ENCODE measurements at regions not wholly inside any gene's neighbourhood (a gene's known extent, or its start where the extent isn't known, plus 50 kb on each side); places are given as distances from the start of the nearest gene placed in this dataset.

DNA sequence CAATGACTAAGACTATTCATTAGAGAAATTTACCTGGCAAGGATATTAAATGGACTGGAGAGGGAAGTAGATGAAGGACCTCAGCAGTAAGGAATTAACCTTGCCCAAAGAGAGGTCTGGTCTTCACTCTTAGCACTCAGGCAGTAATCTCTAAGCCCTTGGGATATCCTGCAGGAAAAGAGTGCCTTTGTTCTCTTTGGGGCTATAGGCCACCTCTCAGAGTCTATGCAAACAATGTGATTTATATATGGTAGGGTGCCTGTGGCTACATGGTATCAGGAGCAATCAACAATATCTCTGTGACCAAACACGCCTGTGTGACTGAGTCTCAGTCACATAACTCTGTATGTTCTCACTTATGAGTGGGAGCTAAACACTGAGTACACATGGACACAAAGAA lies 154.7 kb upstream of the CDK1 start:
- WGBS: 92% methylated on average over 1 of the region's 1 CpG
- DNase-seq (ENCODE audit: extremely low spot score): no peak
- no peaks in the 10 kb centered on the region for H3K36me3 ChIP-seq (ENCODE audit: insufficient read depth)
- no peak overlapping the region for H3K4me3 ChIP-seq (ENCODE audit: low read depth, low read length)
- H3K27ac ChIP-seq (ENCODE audit: low read depth): no peak overlapping the region
- H3K4me1 ChIP-seq (ENCODE audit: insufficient read depth): no peaks in the 10 kb centered on the region

DNA sequence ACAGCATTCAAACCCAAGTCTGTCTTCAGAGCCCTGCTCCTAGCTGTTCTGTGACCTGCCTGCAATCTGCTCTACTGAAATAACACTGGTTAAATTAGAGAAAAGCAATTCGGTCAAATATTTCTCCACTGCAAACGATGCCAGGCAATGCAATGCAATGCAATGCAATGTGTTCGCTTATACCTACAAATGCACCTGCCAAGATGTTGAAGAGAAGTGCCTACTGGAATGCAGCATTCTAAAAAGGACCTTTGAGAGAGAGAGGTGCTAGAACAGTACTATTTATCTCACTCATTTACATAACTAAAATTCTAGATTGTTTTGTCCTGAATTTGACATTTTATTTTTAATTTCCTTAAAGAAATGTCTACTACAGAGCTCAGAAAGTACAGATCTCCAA lies 157.3 kb upstream of the CDK1 start:
- no peak for DNase-seq (ENCODE audit: extremely low spot score)
- H3K36me3 ChIP-seq (ENCODE audit: insufficient read depth): no peaks in the 10 kb centered on the region
- no peak overlapping the region for H3K4me3 ChIP-seq (ENCODE audit: low read depth, low read length)
- H3K27ac ChIP-seq (ENCODE audit: low read depth): no peak overlapping the region
- WGBS: 91% methylated on average over 3 of the region's 3 CpGs
- no peaks in the 10 kb centered on the region for H3K4me1 ChIP-seq (ENCODE audit: insufficient read depth)

DNA sequence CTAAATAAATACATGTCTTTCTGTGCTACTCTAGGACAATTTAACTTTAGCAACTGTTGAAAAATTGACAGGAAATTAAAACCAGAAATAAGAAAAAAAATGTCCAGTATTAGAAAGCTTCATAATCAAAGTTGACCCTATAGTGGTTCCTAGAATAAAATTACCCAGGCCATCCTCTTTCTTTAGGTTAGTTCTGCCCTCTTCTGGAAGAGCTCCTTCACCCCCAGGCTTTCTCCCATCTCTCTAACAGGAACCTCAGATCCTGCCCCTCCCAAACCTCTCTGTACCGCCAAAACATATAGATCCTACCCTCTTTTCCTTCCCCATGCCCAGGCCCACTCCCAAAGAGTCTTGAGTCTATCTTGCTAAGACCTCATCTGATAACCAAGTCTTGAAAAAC lies 159.4 kb upstream of the CDK1 start:
- WGBS: 88% methylated on average over 1 of the region's 1 CpG
- Histone ChIP-seq H3K27ac (ENCODE audit: low read depth) (no peak overlapping the region), H3K4me3 (ENCODE audit: low read depth, low read length) (no peak overlapping the region), H3K4me1 (ENCODE audit: insufficient read depth) (no peaks in the 10 kb centered on the region), H3K36me3 (ENCODE audit: insufficient read depth) (no peaks in the 10 kb centered on the region)
- no peak for DNase-seq (ENCODE audit: extremely low spot score)

DNA sequence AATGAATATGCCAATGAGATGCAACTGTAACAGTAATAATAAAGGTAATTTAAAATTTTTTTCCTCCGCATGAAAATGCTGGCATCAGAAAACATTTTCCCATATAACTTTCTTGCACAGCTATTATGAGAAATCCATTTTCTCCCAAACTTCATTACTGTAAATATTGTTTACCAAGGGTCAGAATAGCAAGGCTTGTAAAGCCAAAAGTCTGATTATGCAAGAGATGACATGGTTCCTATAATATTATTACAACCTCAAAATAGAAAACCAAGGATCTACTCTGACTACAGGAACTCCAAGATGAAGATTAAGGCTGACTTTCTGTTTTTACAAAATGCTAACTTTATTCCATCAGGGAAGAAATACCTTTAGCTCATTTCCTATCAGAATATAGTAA lies 162.7 kb upstream of the CDK1 start:
- no peak overlapping the region for H3K4me3 ChIP-seq (ENCODE audit: low read depth, low read length)
- no peaks in the 10 kb centered on the region for H3K36me3 ChIP-seq (ENCODE audit: insufficient read depth)
- DNase-seq (ENCODE audit: extremely low spot score): no peak
- peaks cover 2% of the 10 kb centered on the region for H3K4me1 ChIP-seq (ENCODE audit: insufficient read depth)
- WGBS: 86% methylated on average over 1 of the region's 1 CpG
- no peak overlapping the region for H3K27ac ChIP-seq (ENCODE audit: low read depth)

DNA sequence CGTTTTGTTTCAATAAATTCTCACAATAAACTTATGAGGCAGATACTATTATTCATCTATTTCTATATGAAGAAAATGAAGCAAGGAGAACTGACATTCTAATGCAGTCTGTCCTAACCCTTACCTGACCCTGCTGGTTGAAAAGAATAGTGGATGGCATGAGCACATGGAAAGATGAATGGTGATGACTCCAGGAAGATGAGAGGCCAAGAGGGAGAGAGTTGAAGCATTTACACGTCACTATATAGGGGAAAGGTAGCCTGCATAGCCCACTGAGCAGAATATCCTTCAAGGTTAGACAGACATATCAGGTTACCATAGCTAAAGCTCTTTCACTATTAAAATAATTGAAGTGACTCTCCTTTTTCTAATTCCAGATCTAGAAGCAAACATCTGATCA lies 163.9 kb upstream of the CDK1 start:
- WGBS: 84% methylated on average over 2 of the region's 2 CpGs
- H3K4me3 ChIP-seq (ENCODE audit: low read depth, low read length): no peak overlapping the region
- H3K36me3 ChIP-seq (ENCODE audit: insufficient read depth): no peaks in the 10 kb centered on the region
- H3K4me1 ChIP-seq (ENCODE audit: insufficient read depth): peaks cover 2% of the 10 kb centered on the region
- no peak for DNase-seq (ENCODE audit: extremely low spot score)
- no peak overlapping the region for H3K27ac ChIP-seq (ENCODE audit: low read depth)

DNA sequence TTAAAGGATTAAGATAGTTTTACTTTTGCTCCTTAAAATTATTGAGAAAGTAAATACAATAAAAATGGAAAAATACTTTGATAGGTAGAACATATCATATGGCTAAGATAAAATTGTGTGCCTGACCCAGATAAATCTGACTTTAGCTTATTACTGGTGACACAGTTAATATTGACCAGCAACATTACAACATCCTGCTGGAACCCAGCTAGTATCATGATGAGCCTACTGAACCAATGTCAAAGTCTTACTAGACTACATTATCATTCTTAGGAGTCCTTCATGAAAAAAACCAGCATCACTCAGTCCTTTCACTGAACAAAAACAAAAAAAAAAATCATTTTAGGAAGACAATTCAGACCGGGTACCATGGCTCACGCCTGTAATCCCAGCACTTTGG lies 164.8 kb upstream of the CDK1 start:
- 97% methylated on average over 2 of the region's 2 CpGs for WGBS
- DNase-seq (ENCODE audit: extremely low spot score): no peak
- no peak overlapping the region for H3K4me3 ChIP-seq (ENCODE audit: low read depth, low read length)
- H3K4me1 ChIP-seq (ENCODE audit: insufficient read depth): peaks cover 2% of the 10 kb centered on the region
- no peak overlapping the region for H3K27ac ChIP-seq (ENCODE audit: low read depth)
- H3K36me3 ChIP-seq (ENCODE audit: insufficient read depth): no peaks in the 10 kb centered on the region

DNA sequence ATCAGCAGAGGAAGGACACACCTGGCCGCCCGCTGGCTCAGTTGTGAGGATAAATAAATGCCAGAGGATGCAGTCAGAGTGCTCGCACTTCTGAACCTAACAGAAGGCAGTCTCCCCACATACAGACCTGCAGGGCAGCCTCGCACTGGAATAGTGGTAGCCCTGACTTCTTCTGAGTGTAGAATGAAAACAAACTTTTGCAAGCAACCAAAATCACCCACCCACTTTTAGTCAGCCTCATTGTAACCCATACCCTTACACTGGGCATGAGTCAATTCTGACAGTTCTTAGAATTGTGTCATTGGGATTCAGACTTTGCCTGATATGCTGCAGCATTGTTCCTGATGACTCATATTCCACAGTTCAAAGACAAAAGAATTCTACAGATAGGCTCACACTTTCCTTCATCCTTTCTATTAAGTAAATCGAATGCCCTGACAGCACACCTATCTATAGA lies 167.0 kb upstream of the CDK1 start:
- peaks cover 2% of the 10 kb centered on the region for H3K4me1 ChIP-seq (ENCODE audit: insufficient read depth)
- no peak for DNase-seq (ENCODE audit: extremely low spot score)
- no peaks in the 10 kb centered on the region for H3K36me3 ChIP-seq (ENCODE audit: insufficient read depth)
- 88% methylated on average over 5 of the region's 5 CpGs for WGBS
- H3K4me3 ChIP-seq (ENCODE audit: low read depth, low read length): no peak overlapping the region
- no peak overlapping the region for H3K27ac ChIP-seq (ENCODE audit: low read depth)

DNA sequence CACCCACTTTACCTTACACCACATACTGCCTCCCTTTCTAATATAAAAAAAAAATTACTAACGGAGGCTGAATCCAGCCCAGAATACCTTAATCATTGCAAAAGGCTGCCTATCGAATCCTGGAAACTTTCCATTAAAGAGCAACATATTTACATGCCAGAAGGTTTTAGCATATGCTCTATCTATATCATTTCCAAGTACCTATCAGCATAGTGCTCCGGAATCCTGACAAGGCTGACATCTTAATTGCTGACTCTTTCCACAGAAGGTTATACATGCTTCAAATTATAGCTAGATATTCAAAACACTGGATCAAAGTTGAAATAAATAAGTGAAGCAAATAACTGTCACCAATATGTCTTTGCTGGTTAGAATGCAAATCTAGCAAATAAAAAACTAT lies 170.9 kb upstream of the CDK1 start:
- Histone ChIP-seq H3K36me3 (ENCODE audit: insufficient read depth) (no peaks in the 10 kb centered on the region), H3K27ac (ENCODE audit: low read depth) (no peak overlapping the region), H3K4me1 (ENCODE audit: insufficient read depth) (peaks cover 2% of the 10 kb centered on the region), H3K4me3 (ENCODE audit: low read depth, low read length) (no peak overlapping the region)
- DNase-seq (ENCODE audit: extremely low spot score): no peak
- WGBS: 61% methylated on average over 3 of the region's 3 CpGs

DNA sequence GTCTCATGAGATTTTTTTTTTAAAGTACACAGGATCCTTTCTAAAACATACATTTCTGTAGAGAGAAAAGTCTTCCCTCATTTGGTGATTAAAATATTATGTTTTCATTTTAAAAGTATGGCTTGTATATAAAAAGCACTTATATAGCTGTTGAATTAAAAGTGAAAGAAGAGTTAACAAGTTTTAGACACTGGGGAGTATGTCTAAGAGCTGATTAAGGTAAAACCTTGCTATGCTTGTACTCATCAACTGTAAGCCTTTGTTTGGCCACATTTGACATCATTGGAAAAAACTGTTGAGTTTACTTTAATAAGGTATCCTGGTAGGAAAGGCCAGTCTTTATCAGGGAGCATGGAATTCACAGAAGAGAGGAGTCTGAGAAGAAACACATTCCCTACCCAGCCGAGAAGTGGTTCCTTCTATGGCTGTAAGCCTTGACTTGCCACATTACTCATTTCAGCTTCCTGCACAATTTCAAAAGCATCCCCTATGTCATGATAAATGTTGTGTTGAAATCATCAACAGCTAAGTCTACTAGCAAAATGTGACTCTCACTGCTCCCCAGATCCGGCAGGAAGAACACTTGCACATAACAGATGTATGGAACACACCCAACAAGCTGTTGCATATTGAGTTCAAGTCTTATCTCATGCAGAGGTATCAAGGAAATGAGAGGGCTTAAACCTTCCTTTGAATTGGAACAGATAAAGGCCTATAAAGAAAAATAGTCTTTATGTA lies 171.8 kb upstream of the CDK1 start:
- WGBS: 32% methylated on average over 2 of the region's 2 CpGs
- Histone ChIP-seq H3K4me3 (ENCODE audit: low read depth, low read length) (no peak overlapping the region), H3K36me3 (ENCODE audit: insufficient read depth) (no peaks in the 10 kb centered on the region), H3K4me1 (ENCODE audit: insufficient read depth) (peaks cover 2% of the 10 kb centered on the region), H3K27ac (ENCODE audit: low read depth) (no peak overlapping the region)
- no peak for DNase-seq (ENCODE audit: extremely low spot score)

DNA sequence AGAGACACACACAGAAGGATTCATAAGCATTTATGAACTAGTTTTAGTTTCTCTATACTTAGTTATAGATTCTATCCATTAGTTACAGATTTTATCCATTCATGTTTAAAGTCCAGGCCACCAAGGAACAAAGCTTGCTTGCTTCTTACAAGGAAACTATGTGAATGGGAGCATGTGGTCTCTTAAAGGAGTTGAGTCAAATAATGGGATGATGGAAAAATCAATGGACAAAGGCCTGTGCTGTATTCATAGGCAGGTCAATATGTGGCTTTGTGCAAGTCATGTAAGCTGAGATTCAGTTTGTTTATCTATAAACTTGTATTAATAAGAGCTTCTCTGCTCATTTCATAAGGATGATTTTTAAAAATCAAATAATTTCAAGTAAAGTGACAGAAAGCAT lies 172.8 kb upstream of the CDK1 start:
- Histone ChIP-seq H3K4me3 (ENCODE audit: low read depth, low read length) (no peak overlapping the region), H3K27ac (ENCODE audit: low read depth) (no peak overlapping the region), H3K36me3 (ENCODE audit: insufficient read depth) (no peaks in the 10 kb centered on the region), H3K4me1 (ENCODE audit: insufficient read depth) (no peaks in the 10 kb centered on the region)
- no peak for DNase-seq (ENCODE audit: extremely low spot score)

DNA sequence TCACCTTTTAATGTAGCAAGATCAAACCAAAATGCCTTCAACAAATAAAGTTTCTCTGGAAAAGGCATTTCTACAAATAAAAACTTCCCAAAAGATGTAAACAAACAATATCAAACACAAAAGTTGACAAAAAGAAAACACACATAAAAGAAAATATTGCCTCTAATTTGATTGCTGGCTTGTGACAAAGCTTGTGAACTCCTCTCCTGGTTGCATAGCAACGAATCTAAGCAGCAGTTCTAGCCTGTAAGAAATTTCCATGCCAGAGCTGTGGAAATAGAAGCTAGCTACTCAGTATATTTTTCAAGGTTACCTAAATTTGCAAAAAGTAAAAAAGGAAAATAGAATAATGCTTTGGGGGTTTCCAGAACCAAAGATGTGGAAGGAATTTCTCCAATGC lies 173.9 kb upstream of the CDK1 start:
- WGBS: 58% methylated on average over 1 of the region's 1 CpG
- Histone ChIP-seq H3K36me3 (ENCODE audit: insufficient read depth) (no peaks in the 10 kb centered on the region), H3K4me1 (ENCODE audit: insufficient read depth) (no peaks in the 10 kb centered on the region), H3K4me3 (ENCODE audit: low read depth, low read length) (no peak overlapping the region), H3K27ac (ENCODE audit: low read depth) (no peak overlapping the region)
- DNase-seq (ENCODE audit: extremely low spot score): no peak

DNA sequence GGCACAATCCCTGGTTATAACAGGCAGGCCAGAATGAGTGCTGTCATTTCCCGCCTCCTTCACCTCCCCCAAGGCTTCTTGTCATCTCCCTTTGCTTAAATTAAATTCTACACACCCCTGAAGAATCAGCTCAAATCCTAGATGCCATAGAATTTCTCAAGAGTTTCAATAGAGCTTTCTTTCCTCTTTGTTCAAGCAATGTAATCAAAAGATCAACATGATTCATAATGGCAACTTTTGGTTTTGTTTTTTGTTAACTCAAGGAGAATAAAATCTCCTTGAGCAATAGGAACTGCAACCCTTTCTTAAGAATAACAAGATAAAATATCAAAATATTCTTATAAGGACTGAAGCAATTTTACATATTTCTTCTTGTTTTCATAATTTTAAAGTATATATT lies 180.8 kb upstream of the CDK1 start:
- no peak overlapping the region for H3K4me3 ChIP-seq (ENCODE audit: low read depth, low read length)
- H3K36me3 ChIP-seq (ENCODE audit: insufficient read depth): no peaks in the 10 kb centered on the region
- no peak overlapping the region for H3K27ac ChIP-seq (ENCODE audit: low read depth)
- 98% methylated on average over 1 of the region's 1 CpG for WGBS
- no peak for DNase-seq (ENCODE audit: extremely low spot score)
- no peaks in the 10 kb centered on the region for H3K4me1 ChIP-seq (ENCODE audit: insufficient read depth)

DNA sequence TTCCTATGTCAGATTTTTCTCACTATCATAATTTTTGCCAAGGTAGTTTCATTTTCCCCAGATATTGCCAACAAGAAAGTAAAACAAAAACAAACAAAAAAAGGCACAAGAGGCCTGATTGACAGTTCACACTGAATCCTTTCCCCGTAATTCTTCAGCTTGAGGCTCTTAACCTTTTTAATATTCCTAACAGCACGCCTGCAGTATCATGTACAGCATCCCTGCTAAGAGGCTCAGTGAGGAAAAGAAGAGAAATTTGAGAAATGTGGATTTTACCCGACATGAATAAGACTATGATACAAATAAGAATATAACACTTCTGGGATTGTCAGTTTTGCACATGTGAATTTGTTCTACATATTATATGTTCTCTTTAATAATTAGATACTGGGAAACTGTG lies 182.4 kb upstream of the CDK1 start:
- DNase-seq (ENCODE audit: extremely low spot score): no peak
- 90% methylated on average over 3 of the region's 3 CpGs for WGBS
- H3K4me1 ChIP-seq (ENCODE audit: insufficient read depth): no peaks in the 10 kb centered on the region
- no peaks in the 10 kb centered on the region for H3K36me3 ChIP-seq (ENCODE audit: insufficient read depth)
- no peak overlapping the region for H3K27ac ChIP-seq (ENCODE audit: low read depth)
- no peak overlapping the region for H3K4me3 ChIP-seq (ENCODE audit: low read depth, low read length)

DNA sequence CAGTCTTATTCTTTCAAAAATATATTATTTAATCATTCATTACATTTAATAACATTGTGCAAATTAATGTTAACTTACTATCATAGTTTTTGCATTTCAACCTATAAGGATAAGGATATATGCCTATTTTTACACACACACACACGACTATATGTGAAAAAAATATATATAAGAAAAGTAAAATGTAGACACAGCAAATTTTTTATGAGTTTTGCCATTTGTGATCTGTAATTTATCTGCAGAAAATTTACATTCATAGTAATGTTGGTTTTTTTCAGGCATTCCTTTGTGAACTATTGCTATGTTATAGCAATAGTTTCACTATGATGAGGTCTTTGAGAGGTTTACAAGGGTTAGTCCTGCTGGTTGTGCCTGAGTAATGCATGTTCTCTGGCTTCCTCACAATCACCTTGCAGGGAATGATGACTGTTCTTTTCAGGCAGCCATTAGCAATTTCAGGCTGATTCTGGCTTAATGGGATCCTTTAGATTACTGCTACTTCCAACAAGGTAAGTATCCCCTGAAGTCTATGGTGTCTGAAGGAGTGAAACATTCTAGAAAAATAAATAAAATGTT lies 183.7 kb upstream of the CDK1 start:
- no peak for DNase-seq (ENCODE audit: extremely low spot score)
- Histone ChIP-seq H3K36me3 (ENCODE audit: insufficient read depth) (no peaks in the 10 kb centered on the region), H3K27ac (ENCODE audit: low read depth) (no peak overlapping the region), H3K4me3 (ENCODE audit: low read depth, low read length) (no peak overlapping the region), H3K4me1 (ENCODE audit: insufficient read depth) (no peaks in the 10 kb centered on the region)
- WGBS: 75% methylated on average over 1 of the region's 1 CpG

DNA sequence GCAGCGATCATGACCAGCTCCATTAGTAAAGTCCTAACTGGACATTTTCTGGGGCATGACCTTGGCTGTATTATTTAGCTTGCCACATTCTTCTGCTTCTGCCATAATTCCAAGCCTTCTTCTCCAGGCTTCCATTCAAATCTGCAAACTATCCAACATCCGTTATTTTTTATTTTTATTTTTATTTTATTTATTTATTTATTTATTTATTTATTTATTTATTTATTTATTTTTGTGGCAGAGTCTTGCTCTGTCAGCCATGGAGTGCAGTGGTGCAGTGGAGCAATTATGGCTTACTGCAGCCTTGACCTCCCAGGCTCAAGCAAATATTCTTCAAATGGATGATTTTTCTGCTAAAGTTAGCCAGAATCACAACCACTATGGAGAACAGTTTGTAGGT lies 187.2 kb upstream of the CDK1 start:
- no peak overlapping the region for H3K4me3 ChIP-seq (ENCODE audit: low read depth, low read length)
- no peak for DNase-seq (ENCODE audit: extremely low spot score)
- 97% methylated on average over 2 of the region's 2 CpGs for WGBS
- H3K4me1 ChIP-seq (ENCODE audit: insufficient read depth): no peaks in the 10 kb centered on the region
- no peaks in the 10 kb centered on the region for H3K36me3 ChIP-seq (ENCODE audit: insufficient read depth)
- no peak overlapping the region for H3K27ac ChIP-seq (ENCODE audit: low read depth)

Data from urinary bladder (tissue), 3 donors.